ENCODE measurements at regions not wholly inside any gene's neighbourhood (a gene's known extent, or its start where the extent isn't known, plus 50 kb on each side); places are given as distances from the start of the nearest gene placed in this dataset.

- TF ChIP-seq CTCF (IDR thresholded peaks at IDR 0.05; ENCODE audit: low read depth, low read length, poor library complexity, severe bottlenecking) (no peak), EZH2phosphoT487 (IDR thresholded peaks at IDR 0.05; ENCODE audit: borderline replicate concordance, low read length) (no peak)
These were observed 171.8 kb upstream of the TTC29 start for GRCh38 chr4:147117431-147117830.

All from DOHH2 (cell line).